ENCODE measurements at regions not wholly inside any gene's neighbourhood (a gene's known extent, or its start where the extent isn't known, plus 50 kb on each side); places are given as distances from the start of the nearest gene placed in this dataset.
"Not testable (repeated sequence)": the region's sequence is repeated elsewhere in the genome, so short reads cannot be mapped to it uniquely, and the experiment has no call there.

- no peaks in the 10 kb centered on the region for H3K4me1 Mint-ChIP-seq (ENCODE audit: low read depth)
- no peak overlapping the region for H3K27ac Mint-ChIP-seq
- peaks cover 13% of the 10 kb centered on the region for H3K9me3 Mint-ChIP-seq
- CTCF ChIA-PET, result no interaction called here
- intact Hi-C loops (cut with micrococcal nuclease), result no loop called here
- DNase-seq, result no peak
- no peak overlapping the region for H3K4me3 Mint-ChIP-seq
- H3K27me3 Mint-ChIP-seq (ENCODE audit: low read depth), result no peaks in the 10 kb centered on the region
- H3K36me3 Mint-ChIP-seq (ENCODE audit: low read depth), result no peaks in the 10 kb centered on the region
Observed at GRCh38 chr12:20063116-20063515, 305.2 kb upstream of the PDE3A start.

- CTCF ChIA-PET, result interaction anchor here (0.6 kb wide), 1 partner anchor 8 kb away, joined by 6 read pairs; no protein-coding TSS in a partner anchor
- H3K27me3 Mint-ChIP-seq (ENCODE audit: low read depth), result no peaks in the 10 kb centered on the region
- no peak overlapping the region for H3K27ac Mint-ChIP-seq
- no peaks in the 10 kb centered on the region for H3K4me1 Mint-ChIP-seq (ENCODE audit: low read depth)
- no peaks in the 10 kb centered on the region for H3K36me3 Mint-ChIP-seq (ENCODE audit: low read depth)
- DNase-seq, result no peak
- H3K9me3 Mint-ChIP-seq, result peaks cover 5% of the 10 kb centered on the region
- H3K4me3 Mint-ChIP-seq, result no peak overlapping the region
- intact Hi-C loops (cut with micrococcal nuclease), result no loop called here
Observed at GRCh38 chr12:20077618-20078017, 290.7 kb upstream of the PDE3A start.

DNA sequence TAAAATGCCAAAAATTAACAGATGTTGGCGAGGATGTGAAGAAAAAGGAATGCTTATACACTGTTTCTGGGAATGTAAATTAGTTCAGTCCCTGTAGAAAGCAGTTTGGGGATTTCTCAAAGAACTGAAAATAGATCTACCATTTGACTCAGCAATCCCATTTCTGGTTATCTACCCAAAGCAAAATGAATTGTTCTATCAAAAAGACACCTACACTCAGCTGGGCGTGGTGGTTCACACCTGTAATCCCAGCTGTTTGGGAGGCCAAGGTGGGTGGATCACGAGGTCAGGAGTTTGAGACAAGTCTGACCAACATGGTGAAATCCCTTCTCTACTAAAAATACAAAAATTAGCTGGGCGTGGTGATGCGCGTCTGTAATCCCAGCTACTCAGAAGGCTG, 279.3 kb upstream of the PDE3A start:
- Mint-ChIP-seq H3K36me3 (ENCODE audit: low read depth) (no peaks in the 10 kb centered on the region), H3K27me3 (ENCODE audit: low read depth) (no peaks in the 10 kb centered on the region), H3K4me1 (ENCODE audit: low read depth) (no peaks in the 10 kb centered on the region), H3K4me3 (no peak overlapping the region), H3K27ac (no peak overlapping the region), H3K9me3 (peaks cover 8% of the 10 kb centered on the region)
- no peak for DNase-seq
- intact Hi-C loops (cut with micrococcal nuclease), result no loop called here
- CTCF ChIA-PET, result no interaction called here

- DNase-seq; H3K4me3 Mint-ChIP-seq; H3K27ac Mint-ChIP-seq; H3K9me3 Mint-ChIP-seq; intact Hi-C loops (cut with micrococcal nuclease); H3K4me1 Mint-ChIP-seq (ENCODE audit: low read depth); CTCF ChIA-PET; H3K27me3 Mint-ChIP-seq (ENCODE audit: low read depth); H3K36me3 Mint-ChIP-seq (ENCODE audit: low read depth): not testable (repeated sequence)
Observed at GRCh38 chr12:20093190-20093810, 275.0 kb upstream of the PDE3A start.

- Mint-ChIP-seq H3K4me1 (ENCODE audit: low read depth) (no peaks in the 10 kb centered on the region), H3K4me3 (no peak overlapping the region), H3K36me3 (ENCODE audit: low read depth) (no peaks in the 10 kb centered on the region), H3K9me3 (peaks cover 4% of the 10 kb centered on the region), H3K27ac (no peak overlapping the region), H3K27me3 (ENCODE audit: low read depth) (no peaks in the 10 kb centered on the region)
- DNase-seq, result no peak
- intact Hi-C loops (cut with micrococcal nuclease), result no loop called here
- CTCF ChIA-PET, result no interaction called here
Observed at GRCh38 chr12:20096430-20096829, 271.9 kb upstream of the PDE3A start.

DNA sequence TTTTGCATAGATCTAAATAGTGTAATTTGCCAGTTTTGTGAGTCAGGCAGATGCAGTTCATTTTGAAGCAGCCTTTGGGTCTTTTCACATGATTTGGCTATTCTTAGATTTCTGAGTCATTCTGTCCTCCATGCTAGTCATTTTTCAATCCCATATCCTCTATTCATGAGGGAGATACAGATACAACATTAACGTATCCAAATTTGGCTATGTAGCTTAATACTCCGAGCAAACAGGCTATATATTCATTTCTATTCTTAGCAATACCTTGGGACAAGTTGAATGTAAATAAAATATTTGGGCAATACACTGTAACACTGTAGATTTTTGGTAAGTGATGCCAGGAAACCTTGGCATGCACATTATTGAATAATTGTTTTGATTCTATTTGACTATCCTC, 270.7 kb upstream of the PDE3A start:
- Mint-ChIP-seq H3K4me3 (no peak overlapping the region), H3K9me3 (peaks cover 2% of the 10 kb centered on the region), H3K4me1 (ENCODE audit: low read depth) (no peaks in the 10 kb centered on the region), H3K27me3 (ENCODE audit: low read depth) (no peaks in the 10 kb centered on the region), H3K27ac (no peak overlapping the region), H3K36me3 (ENCODE audit: low read depth) (no peaks in the 10 kb centered on the region)
- intact Hi-C loops (cut with micrococcal nuclease), result no loop called here
- no peak for DNase-seq
- CTCF ChIA-PET, result no interaction called here

DNA sequence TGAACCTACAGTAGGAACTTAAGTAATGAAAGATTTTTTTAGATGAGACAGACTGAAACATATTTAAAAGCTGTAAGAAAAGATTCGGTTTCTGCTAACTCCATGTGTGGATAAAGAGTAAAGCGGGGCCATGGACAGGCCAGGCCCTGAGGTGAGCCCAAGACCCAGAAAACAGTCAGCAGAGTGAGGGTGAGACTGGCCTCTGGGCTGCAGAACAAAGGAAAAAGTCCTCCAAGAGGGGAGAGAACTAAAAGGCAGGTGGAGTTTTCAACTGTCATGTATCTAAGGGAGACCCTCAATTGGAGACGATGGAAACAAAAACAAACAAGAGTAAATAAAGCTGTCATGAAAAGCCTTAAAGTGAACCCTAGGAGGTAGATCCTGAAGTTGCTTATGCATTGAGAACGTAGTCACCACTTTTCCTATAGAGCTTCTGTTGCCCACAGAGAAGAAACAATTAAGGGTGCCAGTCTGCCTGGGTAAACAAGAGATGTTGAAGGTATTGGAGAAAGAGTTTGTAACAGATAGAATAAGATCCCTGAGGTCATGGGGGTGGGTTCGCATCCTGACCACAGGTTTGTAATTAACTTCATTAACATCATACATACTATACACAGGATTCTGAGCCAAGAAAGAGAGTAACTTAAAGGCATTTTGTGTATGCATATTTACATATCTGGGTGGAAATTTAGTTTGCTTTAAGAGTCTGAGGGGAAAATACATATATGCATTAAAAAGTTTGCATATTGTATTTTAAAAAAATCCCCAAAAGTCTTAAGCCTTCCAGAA, 268.7 kb upstream of the PDE3A start:
- CTCF ChIA-PET, result no interaction called here
- no peak overlapping the region for H3K27ac Mint-ChIP-seq
- H3K4me3 Mint-ChIP-seq, result no peak overlapping the region
- no peak for DNase-seq
- H3K4me1 Mint-ChIP-seq (ENCODE audit: low read depth), result no peaks in the 10 kb centered on the region
- intact Hi-C loops (cut with micrococcal nuclease), result no loop called here
- no peaks in the 10 kb centered on the region for H3K9me3 Mint-ChIP-seq
- no peaks in the 10 kb centered on the region for H3K27me3 Mint-ChIP-seq (ENCODE audit: low read depth)
- no peaks in the 10 kb centered on the region for H3K36me3 Mint-ChIP-seq (ENCODE audit: low read depth)

- Mint-ChIP-seq H3K4me1 (ENCODE audit: low read depth) (no peaks in the 10 kb centered on the region), H3K36me3 (ENCODE audit: low read depth) (no peaks in the 10 kb centered on the region), H3K27me3 (ENCODE audit: low read depth) (no peaks in the 10 kb centered on the region), H3K27ac (no peak overlapping the region), H3K4me3 (no peak overlapping the region), H3K9me3 (no peaks in the 10 kb centered on the region)
- intact Hi-C loops (cut with micrococcal nuclease), result no loop called here
- DNase-seq, result no peak
- CTCF ChIA-PET, result no interaction called here
Observed at GRCh38 chr12:20101046-20101445, 267.3 kb upstream of the PDE3A start.

DNA sequence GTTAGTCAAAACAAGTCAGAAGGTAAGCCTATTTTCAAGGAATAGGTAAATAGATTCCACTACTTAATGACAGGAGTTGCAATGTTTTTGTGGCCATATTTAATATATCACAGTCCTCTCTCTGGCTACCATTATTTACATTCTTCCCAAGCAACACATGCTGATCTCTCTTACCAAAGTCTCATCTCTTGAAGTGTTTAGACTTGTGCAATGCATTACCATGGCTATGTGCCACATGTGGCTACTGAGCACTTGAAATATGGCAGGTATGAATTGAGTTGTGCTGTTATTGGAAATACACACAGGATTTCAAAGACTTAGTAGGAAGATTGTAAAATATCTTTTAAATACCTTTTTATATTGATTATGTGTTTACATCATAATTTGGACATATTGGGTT, 262.4 kb upstream of the PDE3A start:
- intact Hi-C loops (cut with micrococcal nuclease), result no loop called here
- Mint-ChIP-seq H3K36me3 (ENCODE audit: low read depth) (no peaks in the 10 kb centered on the region), H3K4me1 (ENCODE audit: low read depth) (no peaks in the 10 kb centered on the region), H3K27me3 (ENCODE audit: low read depth) (no peaks in the 10 kb centered on the region), H3K4me3 (no peak overlapping the region), H3K9me3 (no peaks in the 10 kb centered on the region), H3K27ac (no peak overlapping the region)
- DNase-seq, result no peak
- CTCF ChIA-PET, result no interaction called here

DNA sequence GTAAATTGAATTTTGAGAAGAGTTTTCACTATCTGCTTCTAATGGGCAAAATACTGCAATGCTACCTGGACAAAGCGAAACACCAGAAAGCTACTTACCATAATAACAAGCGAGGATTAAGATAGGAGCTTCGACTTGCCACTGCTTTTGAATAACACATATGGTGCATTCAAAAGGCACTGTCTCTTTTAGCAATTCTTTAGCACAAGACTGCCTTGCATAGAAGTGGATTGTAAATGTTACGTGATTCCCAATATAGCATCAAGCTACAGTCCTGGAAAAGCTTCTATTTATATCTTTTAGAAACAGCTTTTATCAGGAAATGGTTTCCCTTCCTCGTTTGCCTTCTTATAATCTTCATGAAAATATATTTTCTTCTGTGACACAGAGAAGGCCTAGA, 258.7 kb upstream of the PDE3A start:
- no peak for DNase-seq
- Mint-ChIP-seq H3K4me3 (no peak overlapping the region), H3K27ac (no peak overlapping the region), H3K36me3 (ENCODE audit: low read depth) (no peaks in the 10 kb centered on the region), H3K9me3 (peaks cover 4% of the 10 kb centered on the region), H3K27me3 (ENCODE audit: low read depth) (no peaks in the 10 kb centered on the region), H3K4me1 (ENCODE audit: low read depth) (no peaks in the 10 kb centered on the region)
- intact Hi-C loops (cut with micrococcal nuclease), result no loop called here
- CTCF ChIA-PET, result no interaction called here

GRCh38 chr12:20115371-20115770, 253.0 kb upstream of the PDE3A start:
- H3K36me3 Mint-ChIP-seq (ENCODE audit: low read depth); H3K4me1 Mint-ChIP-seq (ENCODE audit: low read depth); H3K27ac Mint-ChIP-seq; intact Hi-C loops (cut with micrococcal nuclease); H3K27me3 Mint-ChIP-seq (ENCODE audit: low read depth); H3K4me3 Mint-ChIP-seq; DNase-seq; H3K9me3 Mint-ChIP-seq; CTCF ChIA-PET: not testable (repeated sequence)

DNA sequence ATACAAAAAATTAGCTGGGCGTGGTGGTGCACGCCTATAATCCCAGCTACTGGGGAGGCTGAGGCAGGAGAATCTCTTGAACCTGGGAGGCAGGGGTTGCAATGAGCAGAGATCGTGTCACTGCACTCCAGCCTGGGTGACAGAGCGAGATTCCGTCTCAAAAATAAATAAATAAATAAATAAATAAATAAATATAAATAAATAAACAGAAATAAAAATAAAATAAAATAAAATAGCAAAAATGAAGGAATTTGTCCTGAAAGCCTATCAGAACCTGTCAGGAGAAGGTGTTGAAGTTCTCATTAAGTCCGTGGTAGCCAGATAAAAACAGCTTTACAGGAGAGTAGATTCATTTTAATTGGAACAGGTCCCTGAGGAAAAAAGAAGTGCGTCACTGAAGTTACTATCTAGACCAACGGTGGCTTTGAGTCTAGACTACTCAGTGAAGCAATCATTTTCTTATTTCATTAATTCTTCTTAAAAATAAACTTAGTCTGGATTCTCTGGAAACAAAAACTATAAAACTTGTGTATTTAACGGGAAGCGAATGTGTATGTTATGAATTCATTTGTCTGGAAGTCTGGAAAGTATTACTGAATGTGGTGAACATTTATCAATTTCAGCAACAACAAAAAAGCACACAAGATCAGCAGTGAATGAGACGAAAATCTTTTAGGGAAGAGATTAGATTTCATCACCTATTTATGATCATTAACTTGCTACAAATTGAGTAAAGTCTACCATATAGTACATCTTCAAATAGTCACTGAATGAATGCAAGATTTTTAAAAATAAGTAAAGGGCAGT, 248.5 kb upstream of the PDE3A start:
- no peak overlapping the region for H3K4me3 Mint-ChIP-seq
- peaks cover 3% of the 10 kb centered on the region for H3K9me3 Mint-ChIP-seq
- H3K27me3 Mint-ChIP-seq (ENCODE audit: low read depth), result no peaks in the 10 kb centered on the region
- no peak overlapping the region for H3K27ac Mint-ChIP-seq
- no peaks in the 10 kb centered on the region for H3K36me3 Mint-ChIP-seq (ENCODE audit: low read depth)
- intact Hi-C loops (cut with micrococcal nuclease), result no loop called here
- CTCF ChIA-PET, result no interaction called here
- DNase-seq, result no peak
- no peaks in the 10 kb centered on the region for H3K4me1 Mint-ChIP-seq (ENCODE audit: low read depth)

DNA sequence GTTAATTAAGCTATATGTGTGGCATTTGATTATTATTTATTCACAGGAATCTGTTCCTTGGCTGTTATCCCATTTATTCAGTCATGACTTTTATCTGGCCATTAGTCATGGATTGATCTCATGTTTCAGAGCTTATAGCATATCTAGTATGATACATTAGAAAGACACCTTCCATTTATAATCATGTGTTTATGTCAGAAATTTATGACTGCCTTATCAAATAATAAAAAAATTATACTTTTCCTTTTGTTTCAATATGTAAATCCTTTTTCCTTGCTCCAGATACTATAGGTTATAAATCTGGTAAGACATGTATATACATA, 248.0 kb upstream of the PDE3A start:
- CTCF ChIA-PET, result no interaction called here
- Mint-ChIP-seq H3K4me1 (ENCODE audit: low read depth) (no peaks in the 10 kb centered on the region), H3K27ac (no peak overlapping the region), H3K4me3 (no peak overlapping the region), H3K9me3 (peaks cover 3% of the 10 kb centered on the region), H3K36me3 (ENCODE audit: low read depth) (no peaks in the 10 kb centered on the region), H3K27me3 (ENCODE audit: low read depth) (no peaks in the 10 kb centered on the region)
- no peak for DNase-seq
- intact Hi-C loops (cut with micrococcal nuclease), result no loop called here
